ENCODE measurements at regions not wholly inside any gene's neighbourhood (a gene's known extent, or its start where the extent isn't known, plus 50 kb on each side); places are given as distances from the start of the nearest gene placed in this dataset.
A peak's percentile ranks its signal among the peaks of the same experiment; 100 is the strongest.
"Not testable (repeated sequence)": the region's sequence is repeated elsewhere in the genome, so short reads cannot be mapped to it uniquely, and the experiment has no call there.

DNA sequence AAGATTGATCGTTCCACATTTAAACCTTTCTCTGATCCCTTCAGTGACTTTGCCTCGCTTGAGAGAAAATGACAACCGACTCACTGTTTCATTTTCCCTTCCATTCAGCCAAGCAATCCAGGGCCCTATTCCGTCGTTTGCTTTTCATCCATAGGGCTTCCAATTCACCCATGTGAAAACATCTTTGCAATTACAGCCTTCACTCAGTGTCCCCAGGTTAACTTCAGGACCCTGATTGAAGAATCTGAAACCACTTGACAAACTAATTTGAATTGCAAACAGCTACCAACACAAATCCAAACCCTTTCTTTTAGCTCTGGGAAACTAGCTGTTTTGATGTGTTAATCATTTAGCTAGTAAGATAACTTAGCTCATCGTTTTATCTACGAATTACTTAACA is 120.2 kb upstream of the FAM9C start:
- no peak for DNase-seq (ENCODE audit: extremely low spot score)
- H3K27me3 ChIP-seq = no peaks in the 10 kb centered on the region
- H3K9me3 ChIP-seq = no peaks in the 10 kb centered on the region
- H3K4me1 ChIP-seq = peaks cover 29 to 52% (median 42%) of the 10 kb centered on the region in 4 donors
- WGBS = 49% methylated on average over 7 of the region's 7 CpGs
- H3K4me3 ChIP-seq = no peak overlapping the region
- TF ChIP-seq EP300 (IDR thresholded peaks at IDR 0.05) (no peak), POLR2AphosphoS5 (IDR thresholded peaks at IDR 0.05) (no peak), POLR2A (IDR thresholded peaks at IDR 0.05; ENCODE audit: low read depth) (no peak)
- TF ChIP-seq, protein P1, sequence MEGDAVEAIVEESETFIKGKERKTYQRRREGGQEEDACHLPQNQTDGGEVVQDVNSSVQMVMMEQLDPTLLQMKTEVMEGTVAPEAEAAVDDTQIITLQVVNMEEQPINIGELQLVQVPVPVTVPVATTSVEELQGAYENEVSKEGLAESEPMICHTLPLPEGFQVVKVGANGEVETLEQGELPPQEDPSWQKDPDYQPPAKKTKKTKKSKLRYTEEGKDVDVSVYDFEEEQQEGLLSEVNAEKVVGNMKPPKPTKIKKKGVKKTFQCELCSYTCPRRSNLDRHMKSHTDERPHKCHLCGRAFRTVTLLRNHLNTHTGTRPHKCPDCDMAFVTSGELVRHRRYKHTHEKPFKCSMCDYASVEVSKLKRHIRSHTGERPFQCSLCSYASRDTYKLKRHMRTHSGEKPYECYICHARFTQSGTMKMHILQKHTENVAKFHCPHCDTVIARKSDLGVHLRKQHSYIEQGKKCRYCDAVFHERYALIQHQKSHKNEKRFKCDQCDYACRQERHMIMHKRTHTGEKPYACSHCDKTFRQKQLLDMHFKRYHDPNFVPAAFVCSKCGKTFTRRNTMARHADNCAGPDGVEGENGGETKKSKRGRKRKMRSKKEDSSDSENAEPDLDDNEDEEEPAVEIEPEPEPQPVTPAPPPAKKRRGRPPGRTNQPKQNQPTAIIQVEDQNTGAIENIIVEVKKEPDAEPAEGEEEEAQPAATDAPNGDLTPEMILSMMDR (IDR thresholded peaks at IDR 0.05) = no peak
- peak overlapping the region; percentile 15 to 53 (median 42) for H3K27ac ChIP-seq (replicated peaks in 1 of 4)
- intact Hi-C loops (cut with DNase I) = no loop called here
- H3K36me3 ChIP-seq = no peaks in the 10 kb centered on the region

DNA sequence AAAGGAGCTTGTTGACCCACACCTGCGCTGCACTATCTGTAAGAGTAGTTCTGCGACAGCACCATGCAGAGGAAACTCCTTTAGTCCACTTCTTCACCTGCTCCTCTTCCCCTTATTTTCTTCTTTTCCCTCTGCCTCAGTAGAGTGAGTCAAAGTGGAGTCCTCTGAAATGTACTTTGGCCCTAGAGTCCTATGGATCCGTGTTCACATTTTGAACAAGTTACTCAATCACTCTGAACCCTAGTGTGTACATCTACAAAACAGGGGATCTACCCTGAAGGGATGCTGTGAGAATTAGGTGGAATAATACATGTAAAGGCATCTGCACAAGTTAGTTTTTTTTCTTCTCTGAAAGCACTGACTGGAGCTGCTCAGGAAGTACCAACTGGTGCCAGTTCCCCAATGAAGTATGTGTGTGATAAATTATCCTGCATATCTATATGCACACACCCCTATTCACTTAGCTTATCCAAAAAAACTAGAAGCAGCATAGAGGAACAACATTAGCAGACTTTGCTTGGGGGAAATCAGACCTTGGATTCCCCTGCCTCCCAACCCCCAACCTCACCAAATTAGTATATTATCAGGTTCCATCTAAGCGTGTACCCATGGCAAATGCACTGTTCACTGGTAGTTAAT is 118.5 kb upstream of the FAM9C start:
- Histone ChIP-seq H3K36me3 (no peaks in the 10 kb centered on the region), H3K9me3 (no peaks in the 10 kb centered on the region), H3K4me1 (peaks cover 29 to 58% (median 49%) of the 10 kb centered on the region in 4 donors), H3K4me3 (no peak overlapping the region), H3K27ac (replicated peaks in 1 of 4) (no peak overlapping the region), H3K27me3 (no peaks in the 10 kb centered on the region)
- intact Hi-C loops (cut with DNase I) = no loop called here
- TF ChIP-seq, protein P1 (IDR thresholded peaks at IDR 0.05) = no peak
- no peak for TF ChIP-seq EP300 (IDR thresholded peaks at IDR 0.05)
- no peak for TF ChIP-seq POLR2AphosphoS5 (IDR thresholded peaks at IDR 0.05)
- WGBS = 89% methylated on average over 4 of the region's 4 CpGs
- DNase-seq (ENCODE audit: extremely low spot score) = no peak

DNA sequence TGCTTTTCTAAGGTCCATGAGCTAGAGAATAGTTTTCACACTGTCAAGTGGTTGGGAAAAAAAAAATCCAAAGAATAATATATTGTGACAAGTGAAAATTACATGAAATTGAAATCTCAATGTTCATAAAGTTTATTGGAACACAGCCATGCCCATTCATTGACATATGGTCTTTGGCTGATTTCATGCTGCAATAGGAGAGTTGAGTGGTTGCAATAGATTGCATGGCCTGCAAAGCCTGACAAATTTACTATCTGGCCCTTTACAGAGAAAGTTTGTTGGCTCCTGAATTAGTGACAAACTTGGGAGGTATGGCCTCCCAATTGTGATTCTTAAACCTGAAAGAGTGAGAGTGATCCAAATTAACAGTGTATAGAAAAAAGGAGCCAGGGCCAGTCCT is 115.5 kb upstream of the FAM9C start:
- Histone ChIP-seq H3K9me3 (no peaks in the 10 kb centered on the region), H3K36me3 (no peaks in the 10 kb centered on the region), H3K4me3 (no peak overlapping the region), H3K27me3 (no peaks in the 10 kb centered on the region), H3K27ac (replicated peaks in 1 of 4) (peak overlapping the region in 3 of 4 donors; percentile 55 to 79 (median 59)), H3K4me1 (peaks cover 18 to 36% (median 27%) of the 10 kb centered on the region in 4 donors)
- intact Hi-C loops (cut with DNase I) = no loop called here
- TF ChIP-seq EP300 (IDR thresholded peaks at IDR 0.05) (no peak), POLR2A (IDR thresholded peaks at IDR 0.05; ENCODE audit: low read depth) (no peak), POLR2AphosphoS5 (IDR thresholded peaks at IDR 0.05) (no peak)
- TF ChIP-seq, protein P1 (IDR thresholded peaks at IDR 0.05) = no peak
- DNase-seq (ENCODE audit: extremely low spot score) = no peak

DNA sequence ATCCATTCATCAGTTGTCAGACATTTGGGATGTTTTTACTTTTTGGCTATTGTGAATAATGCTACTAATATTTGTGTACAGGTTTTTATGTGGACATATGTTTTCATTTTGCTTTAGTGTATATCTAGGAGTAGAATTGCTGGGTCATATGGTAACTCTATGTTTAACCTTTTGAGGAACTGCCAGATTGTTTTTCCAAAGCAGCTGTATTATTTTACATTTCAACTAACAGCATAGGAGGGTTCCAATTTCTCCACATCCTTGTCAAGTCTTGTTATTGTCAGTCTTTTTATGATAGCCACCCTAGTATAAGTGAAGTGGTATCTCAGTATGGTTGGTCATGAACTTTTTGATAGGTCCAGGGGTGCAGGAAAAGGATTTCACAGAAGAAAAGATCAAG is 114.5 kb upstream of the FAM9C start:
- H3K36me3 ChIP-seq = no peaks in the 10 kb centered on the region
- TF ChIP-seq, protein P1 (IDR thresholded peaks at IDR 0.05) = no peak
- TF ChIP-seq EP300 (IDR thresholded peaks at IDR 0.05) (no peak), POLR2AphosphoS5 (IDR thresholded peaks at IDR 0.05) (no peak), POLR2A (IDR thresholded peaks at IDR 0.05; ENCODE audit: low read depth) (no peak)
- no peaks in the 10 kb centered on the region for H3K27me3 ChIP-seq
- intact Hi-C loops (cut with DNase I) = no loop called here
- no peak for DNase-seq (ENCODE audit: extremely low spot score)
- no peak overlapping the region for H3K4me3 ChIP-seq
- peaks cover 17 to 33% (median 26%) of the 10 kb centered on the region in 4 donors for H3K4me1 ChIP-seq
- H3K9me3 ChIP-seq = peaks cover 0 to 6% (median 0%) of the 10 kb centered on the region in 4 donors
- no peak overlapping the region for H3K27ac ChIP-seq (replicated peaks in 1 of 4)

DNA sequence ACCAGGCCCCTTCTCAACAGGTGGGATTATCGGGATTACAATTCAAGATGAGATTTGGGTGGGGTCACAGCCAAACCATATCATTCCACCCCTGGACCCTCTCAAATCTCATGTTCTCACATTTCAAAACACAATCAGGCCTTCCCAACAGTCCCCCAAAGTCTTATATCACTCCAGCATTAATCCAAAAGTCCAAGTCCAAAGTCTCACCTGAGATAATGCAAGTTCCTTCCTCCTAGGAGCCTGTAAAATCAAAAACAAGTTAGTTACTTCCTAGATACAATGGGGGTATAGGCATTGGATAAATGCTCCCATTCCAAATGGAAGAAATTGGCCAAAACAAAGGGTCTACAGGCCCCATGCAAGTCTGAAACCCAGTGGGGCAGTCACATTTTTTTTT is 111.1 kb upstream of the FAM9C start:
- peaks cover 6 to 42% (median 35%) of the 10 kb centered on the region in 4 donors for H3K4me1 ChIP-seq

More for the DNA sequence above, 111.1 kb upstream of the FAM9C start:
- H3K27me3 ChIP-seq; intact Hi-C loops (cut with DNase I); H3K4me3 ChIP-seq; H3K36me3 ChIP-seq; H3K27ac ChIP-seq (replicated peaks in 1 of 4); DNase-seq (ENCODE audit: extremely low spot score): not testable (repeated sequence)
- WGBS = 100% methylated on average over 1 of the region's 1 CpG
- peaks cover 0 to 16% (median 0%) of the 10 kb centered on the region in 4 donors for H3K9me3 ChIP-seq
